Adrenal gland (tissue), 5 donors: ENCODE measurements at regions not wholly inside any gene's neighbourhood (a gene's known extent, or its start where the extent isn't known, plus 50 kb on each side); places are given as distances from the start of the nearest gene placed in this dataset.

ENCODE experiments used
- CTCF ChIP-seq, 6 experiments: fragments of 450-650 bp in 4 of 6; fragments of 200-600 bp in 2 of 6; sonication (generic) in 1 of 6; IDR thresholded peaks; 1 replicate in 5 of 6; 2 replicates in 1 of 6; pipeline versions ENCODE4 v1.5.1 to v1.8.0; 2016 to 2021; ENCODE audit warnings: antibody characterized with exemption in 6 of 6, mild to moderate bottlenecking in 2 of 6, moderate library complexity in 1 of 6
- POLR2A ChIP-seq, 2 donors: fragments of 450-650 bp; IDR thresholded peaks; one replicate each; pipeline ENCODE4 v1.6.1; 2017; ENCODE audit warnings: antibody characterized with exemption in 2 of 2, mild to moderate bottlenecking in 2 of 2, moderate library complexity in 1 of 2
- donor health status: DM: no; HTN: no; CAD: no.

- no peak for TF ChIP-seq CTCF (IDR thresholded peaks at IDR 0.05)
- no peak for TF ChIP-seq POLR2A (IDR thresholded peaks at IDR 0.05)
These were observed 187.5 kb upstream of the ZBED5 start for GRCh38 chr11:11045156-11045930.
